Coronary artery (tissue), 2 donors: ENCODE measurements at regions not wholly inside any gene's neighbourhood (a gene's known extent, or its start where the extent isn't known, plus 50 kb on each side); places are given as distances from the start of the nearest gene placed in this dataset.

Experiments
- DNase-seq: peaks from one replicate; pipeline ENCODE4 v3.0.0-alpha.2; 2017; ENCODE audit warnings: low spot score
- H3K27ac ChIP-seq, 2 donors: fragments of 200-600 bp; sonication (generic); one replicate each; pipeline ENCODE4 v1.5.1; 2016 to 2019
- H3K4me3 ChIP-seq: fragments of 200-600 bp; sonication (generic); 2 replicates; pipeline ENCODE4 v1.5.1; 2016; ENCODE audit warnings: mild to moderate bottlenecking, moderate library complexity
- CTCF ChIP-seq: fragments of 200-600 bp; sonication (generic); IDR thresholded peaks from one replicate; pipeline ENCODE4 v1.5.1; 2019; ENCODE audit warnings: antibody characterized with exemption

- Histone ChIP-seq H3K4me3 (no peak overlapping the region), H3K27ac (no peak overlapping the region)
- no peak for TF ChIP-seq CTCF
- DNase-seq = no peak
Observed at GRCh38 chr9:71632776-71633175, 135.5 kb downstream of the CEMIP2 start.

GRCh38 chr9:71630377-71630995 is 137.8 kb downstream of the CEMIP2 start:
- H3K27ac ChIP-seq = peak overlapping the region in 1 of 2 donors; percentile 16
- TF ChIP-seq CTCF = no peak
- H3K4me3 ChIP-seq = no peak overlapping the region
- DNase-seq = no peak

GRCh38 chr9:71629578-71630215 is 138.6 kb downstream of the CEMIP2 start:
- Histone ChIP-seq H3K27ac (no peak overlapping the region), H3K4me3 (no peak overlapping the region)
- DNase-seq = no peak
- TF ChIP-seq CTCF = no peak

- Histone ChIP-seq H3K27ac (no peak overlapping the region), H3K4me3 (no peak overlapping the region)
- TF ChIP-seq CTCF = no peak
- DNase-seq = no peak
Observed at GRCh38 chr9:71628247-71628646, 140.1 kb downstream of the CEMIP2 start.

- no peak overlapping the region for H3K4me3 ChIP-seq
- no peak for TF ChIP-seq CTCF
- no peak for DNase-seq
- no peak overlapping the region for H3K27ac ChIP-seq
Observed at GRCh38 chr9:71627537-71627936, 140.8 kb downstream of the CEMIP2 start.

- TF ChIP-seq CTCF = no peak
- no peak for DNase-seq
- Histone ChIP-seq H3K27ac (no peak overlapping the region), H3K4me3 (no peak overlapping the region)
Observed at GRCh38 chr9:71626395-71626794, 141.9 kb downstream of the CEMIP2 start.

- Histone ChIP-seq H3K27ac (no peak overlapping the region), H3K4me3 (no peak overlapping the region)
- no peak for DNase-seq
- no peak for TF ChIP-seq CTCF
Observed at GRCh38 chr9:71624728-71625127, 143.6 kb downstream of the CEMIP2 start.
